Gastroesophageal sphincter (tissue), 3 donors: ENCODE measurements at regions not wholly inside any gene's neighbourhood (a gene's known extent, or its start where the extent isn't known, plus 50 kb on each side); places are given as distances from the start of the nearest gene placed in this dataset.

Experiments used
- POLR2A ChIP-seq, 2 donors: fragments of 450-650 bp; IDR thresholded peaks; one replicate each; pipeline ENCODE4 v1.6.1; 2017; ENCODE audit warnings: antibody characterized with exemption in 2 of 2, mild to moderate bottlenecking in 2 of 2, moderate library complexity in 1 of 2
- TF ChIP-seq, protein P1 (sequence below), 4 experiments: fragments of 200-600 bp in 2 of 4; fragments of 450-650 bp in 2 of 4; sonication (generic) in 1 of 4; IDR thresholded peaks; one replicate each; pipeline ENCODE4 v1.5.1; 2017 to 2019; ENCODE audit warnings: antibody characterized with exemption in 4 of 4, mild to moderate bottlenecking in 2 of 4, moderate library complexity in 2 of 4

DNA sequence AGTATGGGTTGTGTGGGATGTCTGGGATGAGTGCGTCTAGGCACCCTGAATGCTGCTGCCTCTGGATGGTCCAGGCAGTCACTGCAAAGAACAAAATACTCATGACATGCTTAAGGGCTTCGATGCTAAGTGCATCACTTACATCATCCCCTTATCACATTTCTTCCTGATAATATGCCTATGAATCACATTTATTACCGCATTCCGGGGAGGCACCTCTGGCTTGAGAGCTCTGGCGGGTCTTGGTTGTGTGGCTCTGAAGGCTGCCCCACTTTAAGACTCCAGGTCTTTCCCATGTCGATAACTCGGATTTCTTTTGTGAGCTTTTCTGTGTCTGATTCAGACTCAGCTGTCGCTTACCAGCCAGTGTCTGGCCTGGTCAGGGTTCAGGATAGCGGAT is 1126.4 kb downstream of the TBC1D22A start:
- TF ChIP-seq, protein P1, sequence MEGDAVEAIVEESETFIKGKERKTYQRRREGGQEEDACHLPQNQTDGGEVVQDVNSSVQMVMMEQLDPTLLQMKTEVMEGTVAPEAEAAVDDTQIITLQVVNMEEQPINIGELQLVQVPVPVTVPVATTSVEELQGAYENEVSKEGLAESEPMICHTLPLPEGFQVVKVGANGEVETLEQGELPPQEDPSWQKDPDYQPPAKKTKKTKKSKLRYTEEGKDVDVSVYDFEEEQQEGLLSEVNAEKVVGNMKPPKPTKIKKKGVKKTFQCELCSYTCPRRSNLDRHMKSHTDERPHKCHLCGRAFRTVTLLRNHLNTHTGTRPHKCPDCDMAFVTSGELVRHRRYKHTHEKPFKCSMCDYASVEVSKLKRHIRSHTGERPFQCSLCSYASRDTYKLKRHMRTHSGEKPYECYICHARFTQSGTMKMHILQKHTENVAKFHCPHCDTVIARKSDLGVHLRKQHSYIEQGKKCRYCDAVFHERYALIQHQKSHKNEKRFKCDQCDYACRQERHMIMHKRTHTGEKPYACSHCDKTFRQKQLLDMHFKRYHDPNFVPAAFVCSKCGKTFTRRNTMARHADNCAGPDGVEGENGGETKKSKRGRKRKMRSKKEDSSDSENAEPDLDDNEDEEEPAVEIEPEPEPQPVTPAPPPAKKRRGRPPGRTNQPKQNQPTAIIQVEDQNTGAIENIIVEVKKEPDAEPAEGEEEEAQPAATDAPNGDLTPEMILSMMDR (IDR thresholded peaks at IDR 0.05), result no peak
- TF ChIP-seq POLR2A (IDR thresholded peaks at IDR 0.05), result no peak
